Glomerular endothelial cell (primary cell): ENCODE measurements at regions not wholly inside any gene's neighbourhood (a gene's known extent, or its start where the extent isn't known, plus 50 kb on each side); places are given as distances from the start of the nearest gene placed in this dataset.

Experiments used
- DNase-seq: peaks from one replicate; pipeline ENCODE4 v3.0.0-alpha.2; 2011; ENCODE audit warnings: low read depth, low spot score; ENCODE audit errors: extremely low read depth

DNA sequence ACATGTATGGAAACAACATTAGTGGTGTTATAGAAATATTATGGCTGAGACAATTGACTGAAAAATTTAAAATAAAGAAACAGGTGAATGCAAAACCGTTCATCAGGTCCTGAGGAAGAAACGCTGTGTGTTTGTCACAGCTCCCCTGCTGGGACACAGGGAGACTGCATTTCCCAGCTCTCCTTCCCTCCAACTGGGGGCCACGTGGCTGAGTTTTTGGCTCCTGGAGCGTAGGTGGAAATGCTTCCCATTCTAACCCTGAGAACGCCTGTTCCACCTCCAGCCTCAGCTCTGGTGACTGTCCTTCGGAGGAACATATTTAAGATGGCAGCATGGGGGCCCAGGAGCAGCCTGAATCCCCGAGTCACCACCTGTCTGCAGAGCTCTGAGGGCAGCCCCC is 398.6 kb downstream of the BRD1 start:
- DNase-seq, result no peak

DNA sequence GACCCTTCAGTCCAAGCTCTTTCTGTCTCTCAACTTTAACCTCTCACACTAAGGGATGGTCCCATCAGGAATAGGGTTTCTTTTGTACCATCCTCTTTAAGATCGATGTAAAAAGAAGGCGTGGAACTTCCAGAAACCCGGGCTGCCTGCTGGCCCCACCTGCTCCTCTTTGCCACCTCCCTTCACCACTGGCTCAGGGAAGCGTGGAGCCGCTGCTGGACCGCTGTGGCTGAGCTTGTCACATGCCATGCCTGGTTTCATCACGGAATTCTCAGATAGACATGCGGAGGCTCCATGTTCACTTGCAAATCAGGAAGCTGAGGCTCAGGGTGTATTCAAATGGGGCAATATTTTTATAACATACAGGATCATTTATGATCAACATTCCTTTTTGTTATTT is 399.7 kb downstream of the BRD1 start:
- no peak for DNase-seq

DNA sequence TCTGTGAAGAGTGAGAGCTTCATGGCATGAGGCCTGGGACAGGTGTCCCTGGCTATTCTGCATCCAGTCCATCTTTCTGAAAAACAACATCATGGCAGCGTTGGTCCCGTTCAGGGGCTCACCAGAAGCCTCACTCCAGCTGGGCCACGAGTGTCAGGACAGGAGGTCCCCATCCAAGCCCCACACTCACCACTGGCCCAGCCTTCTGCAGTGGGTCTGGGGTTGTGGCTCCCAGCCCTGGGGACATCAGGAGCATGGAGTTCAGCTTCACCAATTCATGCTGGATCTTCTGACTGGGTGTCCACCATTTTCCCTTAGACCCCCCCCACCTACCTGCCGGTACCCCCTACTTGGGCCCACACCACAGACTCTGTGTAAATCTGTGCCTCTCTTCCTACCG is 400.3 kb downstream of the BRD1 start:
- no peak for DNase-seq

DNA sequence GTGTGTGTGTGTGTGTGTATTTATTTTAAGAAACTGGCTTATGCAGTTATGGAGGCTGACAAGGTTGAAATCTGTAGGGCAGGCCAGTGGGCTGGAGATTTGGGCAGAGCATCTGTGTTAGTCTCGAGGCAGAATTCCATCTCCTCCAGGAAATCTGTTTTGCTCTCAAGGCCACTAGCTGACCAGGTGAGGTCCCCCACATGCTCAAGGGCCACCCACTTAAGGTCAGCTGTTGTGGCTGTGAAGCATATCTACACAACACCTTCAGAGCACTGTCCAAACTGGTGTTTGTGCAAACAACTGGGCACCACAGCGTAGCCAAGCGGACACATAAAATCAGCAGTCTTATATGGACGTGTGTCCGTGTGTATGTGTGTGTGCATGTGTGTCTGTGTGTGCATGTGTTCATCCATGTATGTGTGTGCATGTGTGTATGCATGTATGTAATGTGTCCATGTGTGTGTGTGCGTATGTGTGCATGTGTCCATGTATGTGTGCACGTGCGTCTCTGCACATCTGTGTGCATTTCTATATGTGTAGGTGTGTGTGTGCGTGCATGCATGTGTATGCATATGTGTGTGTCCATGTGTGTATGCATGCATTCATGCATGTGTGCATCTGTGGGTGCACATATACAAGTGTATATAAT is 400.9 kb downstream of the BRD1 start:
- DNase-seq, result no peak

DNA sequence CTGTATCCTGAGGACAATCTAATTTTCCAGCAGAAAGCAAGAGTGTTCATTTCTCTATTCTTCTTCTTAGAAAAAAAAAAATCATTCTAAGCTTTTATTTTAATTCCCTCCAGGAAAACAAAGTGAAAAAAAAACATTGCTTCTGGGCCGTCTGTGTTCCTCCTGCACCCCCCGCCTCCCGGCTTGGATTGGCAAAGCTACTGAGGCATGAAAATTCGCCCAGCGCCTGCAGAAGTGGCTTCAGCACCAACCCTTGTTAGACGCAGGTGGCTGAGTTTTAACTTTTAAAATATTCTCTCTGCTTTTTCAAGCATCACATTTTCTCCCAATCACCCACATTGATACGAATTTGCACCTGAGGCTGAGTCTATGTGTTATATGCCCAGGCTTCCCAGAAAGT is 401.6 kb downstream of the BRD1 start:
- no peak for DNase-seq

DNA sequence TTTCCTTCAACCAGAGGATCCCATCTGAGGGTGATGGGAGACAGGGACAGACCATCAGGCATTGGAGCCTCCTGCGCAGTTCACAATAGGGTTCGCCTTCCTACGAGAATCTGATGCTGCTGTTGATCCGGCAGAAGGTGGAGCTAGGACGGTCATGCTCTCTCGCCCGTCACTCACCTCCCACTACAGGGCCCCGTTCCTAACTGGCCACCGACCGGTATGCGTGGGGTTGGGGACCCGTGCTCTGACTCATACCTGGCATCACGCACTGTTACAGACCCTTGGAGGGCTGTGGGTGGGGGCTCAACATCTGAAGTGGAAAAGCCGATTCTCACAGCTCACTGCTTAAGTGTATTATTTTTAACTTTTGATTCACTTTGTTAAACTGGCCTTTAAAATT is 402.3 kb downstream of the BRD1 start:
- DNase-seq, result no peak

DNA sequence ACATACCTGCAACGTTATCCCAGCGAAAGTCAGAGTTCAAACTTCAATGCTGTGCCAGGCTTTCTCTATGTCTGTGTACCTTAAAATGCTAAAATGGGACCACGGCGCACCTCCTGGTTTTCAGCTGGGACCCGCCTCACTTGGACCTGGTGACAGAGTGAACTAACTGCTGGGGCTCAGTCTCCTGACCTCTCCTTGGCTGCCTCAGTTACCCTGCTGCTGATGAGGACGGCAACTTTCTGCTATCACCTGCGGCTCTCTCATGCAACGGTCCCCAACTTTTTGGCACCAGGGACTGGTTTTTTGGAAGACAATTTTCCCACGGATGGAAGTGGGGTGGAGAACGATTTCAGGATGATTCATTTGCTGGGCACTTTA is 402.8 kb downstream of the BRD1 start:
- no peak for DNase-seq

DNA sequence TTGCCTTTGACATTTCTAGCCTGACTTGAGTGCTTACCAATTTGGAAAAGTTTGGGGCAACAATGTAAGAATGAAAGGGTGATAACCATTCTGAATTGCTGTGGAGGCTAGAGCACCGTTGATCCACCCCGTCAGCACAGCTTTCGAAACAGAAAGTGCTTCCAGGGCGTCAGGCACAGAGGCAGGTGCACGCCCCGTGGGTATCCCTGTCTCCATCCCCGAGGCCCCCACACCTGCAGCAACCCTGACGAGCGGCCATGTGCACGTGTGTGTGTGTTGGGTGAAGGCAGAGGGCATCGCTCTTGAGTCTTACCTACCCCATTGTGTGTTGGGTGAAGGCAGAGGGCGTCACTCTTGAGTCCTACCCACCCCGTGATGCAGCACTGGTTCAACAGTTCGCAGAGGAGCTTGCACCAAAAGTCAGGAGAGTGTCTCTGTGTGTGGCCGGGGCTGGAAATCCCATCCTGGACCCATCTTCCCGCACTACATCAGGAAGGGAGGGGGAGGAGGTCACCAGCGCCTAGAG is 404.5 kb downstream of the BRD1 start:
- DNase-seq, result no peak

DNA sequence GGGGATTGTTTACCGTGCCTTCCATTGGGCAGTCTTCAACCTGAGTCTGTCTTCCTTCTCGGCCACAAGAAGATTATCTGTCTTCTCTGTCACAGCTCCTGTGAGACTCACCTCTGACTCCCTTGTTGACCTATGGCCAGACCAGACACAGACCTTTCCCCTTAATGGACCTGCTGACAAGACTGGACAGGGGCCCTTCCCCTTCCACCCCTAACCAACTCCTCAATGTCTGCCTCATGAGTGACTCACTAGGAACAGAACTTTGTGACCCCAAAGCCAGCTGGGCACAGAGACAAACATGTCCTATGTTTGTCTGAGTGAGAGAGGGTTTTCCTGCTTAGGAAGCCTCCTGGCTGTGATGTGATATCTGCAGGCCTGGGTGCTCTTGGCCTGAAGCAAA is 405.0 kb downstream of the BRD1 start:
- DNase-seq, result no peak

DNA sequence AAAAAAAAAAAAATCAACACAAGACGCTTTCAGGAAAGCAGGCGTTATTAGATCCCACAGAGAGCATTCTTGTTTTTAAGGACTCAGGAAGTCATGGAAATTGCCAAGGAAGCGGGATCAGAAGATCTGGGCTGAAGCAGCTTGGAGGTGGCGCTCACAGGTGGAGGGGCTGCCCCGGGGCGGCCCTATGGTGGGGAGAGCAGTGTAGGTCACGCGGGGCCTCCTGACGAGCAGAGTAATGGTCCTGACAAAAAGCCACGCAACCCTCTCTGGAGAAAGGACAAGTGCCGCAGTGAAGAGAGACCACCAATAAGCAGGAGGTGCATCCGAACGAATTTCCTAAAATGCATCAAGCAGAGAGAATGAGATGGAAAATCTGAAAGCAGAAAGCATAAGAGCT is 407.0 kb downstream of the BRD1 start:
- DNase-seq, result no peak

DNA sequence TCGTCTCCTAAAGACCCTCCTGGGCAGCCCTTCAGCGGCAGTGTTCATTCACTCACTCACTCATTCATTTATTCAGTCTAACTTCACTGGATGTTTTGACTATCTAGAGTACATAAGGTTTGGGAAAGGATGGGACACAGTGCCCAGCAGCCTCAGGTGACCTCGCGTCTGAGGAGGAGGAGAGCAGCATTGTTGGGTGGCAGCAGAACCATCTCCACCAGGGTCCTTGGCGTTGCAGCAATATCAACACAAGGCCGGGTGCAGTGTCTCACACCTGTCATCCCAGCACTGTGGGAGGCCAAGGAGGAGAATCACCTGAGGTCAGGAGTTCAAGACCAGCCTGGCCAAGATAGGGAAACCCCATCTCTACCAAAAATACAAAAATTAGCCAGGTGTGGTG is 408.0 kb downstream of the BRD1 start:
- no peak for DNase-seq

DNA sequence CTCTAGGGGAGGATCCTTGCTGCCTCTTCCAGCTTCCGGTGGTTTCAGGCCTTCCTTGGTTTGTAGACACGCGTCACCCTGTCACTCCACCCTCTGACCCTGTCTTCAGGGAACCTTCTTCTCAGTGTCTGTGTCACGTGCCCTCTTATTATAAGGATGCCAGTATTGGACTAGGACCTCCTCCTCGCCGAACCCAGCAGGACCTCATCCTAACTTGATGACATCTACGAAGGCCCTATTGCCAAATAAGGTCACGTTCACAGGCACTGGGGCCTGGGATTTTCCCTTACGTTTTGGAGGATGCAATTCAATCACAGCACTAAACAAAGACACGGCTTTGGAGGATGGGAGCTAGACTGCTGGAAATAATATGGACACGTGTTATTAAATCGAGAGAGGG is 408.7 kb downstream of the BRD1 start:
- DNase-seq, result no peak

DNA sequence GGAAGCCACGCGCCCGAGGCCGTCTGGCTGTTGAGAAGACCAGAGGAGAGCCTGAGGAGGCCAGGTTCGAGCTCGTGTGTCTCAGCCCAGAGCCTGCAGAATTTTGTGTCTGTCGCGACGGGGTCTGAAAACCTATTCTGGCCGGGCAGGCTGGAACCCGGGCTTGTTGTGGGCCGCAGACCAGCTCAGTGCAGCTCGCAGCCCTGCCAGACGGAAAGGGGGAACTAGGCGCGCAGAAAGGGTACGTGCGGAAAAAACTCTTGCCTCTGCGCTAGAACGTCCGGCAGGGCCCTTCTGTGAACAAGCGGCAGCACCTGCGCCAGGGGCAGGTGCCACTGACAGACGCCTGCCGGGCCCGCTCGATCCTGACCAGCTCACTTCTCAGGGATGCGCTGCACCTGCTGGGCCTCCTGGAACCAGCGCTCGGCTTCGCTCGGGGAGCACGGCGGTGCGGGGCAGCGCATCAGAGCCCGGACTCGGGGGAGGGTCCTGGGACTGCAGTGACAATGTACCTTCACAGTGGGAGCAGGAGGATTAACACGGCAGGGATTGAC is 409.3 kb downstream of the BRD1 start:
- DNase-seq, result no peak

DNA sequence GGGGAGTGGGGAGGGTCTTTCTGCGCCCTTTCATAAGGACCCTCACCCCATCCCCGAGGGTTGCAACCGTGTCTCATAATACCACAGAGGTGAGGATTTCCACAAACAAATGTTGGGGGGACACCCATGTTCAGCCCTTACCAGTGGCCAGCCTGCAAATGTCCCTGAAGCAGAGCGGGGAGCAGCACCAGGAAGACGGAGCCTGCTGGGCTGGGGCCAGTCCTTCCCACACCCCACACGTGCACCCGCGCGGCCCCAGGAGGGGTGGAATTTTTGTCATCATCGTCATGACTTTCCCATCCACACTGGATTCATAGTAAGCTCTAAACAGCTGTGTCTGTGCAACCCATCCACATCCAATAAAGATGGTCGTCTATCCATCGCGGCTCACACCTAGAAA is 409.8 kb downstream of the BRD1 start:
- DNase-seq, result no peak

DNA sequence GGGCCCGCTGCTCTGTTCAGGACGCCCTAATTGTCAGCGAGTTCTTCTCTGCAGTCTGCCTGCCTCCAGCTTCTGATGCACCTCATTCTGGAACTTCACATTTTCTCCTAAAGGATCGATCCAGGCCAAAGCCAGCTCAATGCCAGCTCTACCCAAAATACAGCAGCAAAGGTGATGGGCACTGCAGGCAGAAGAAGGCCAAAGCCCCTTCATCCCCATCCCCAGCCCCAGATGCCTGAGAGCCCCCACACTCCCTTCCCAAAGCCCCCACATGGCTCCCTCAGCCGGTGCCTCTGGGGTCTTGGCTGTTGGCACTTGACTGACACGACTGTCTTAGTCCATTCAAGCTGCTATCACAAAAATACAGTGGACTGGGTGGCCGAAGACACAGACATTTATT is 410.3 kb downstream of the BRD1 start:
- no peak for DNase-seq

DNA sequence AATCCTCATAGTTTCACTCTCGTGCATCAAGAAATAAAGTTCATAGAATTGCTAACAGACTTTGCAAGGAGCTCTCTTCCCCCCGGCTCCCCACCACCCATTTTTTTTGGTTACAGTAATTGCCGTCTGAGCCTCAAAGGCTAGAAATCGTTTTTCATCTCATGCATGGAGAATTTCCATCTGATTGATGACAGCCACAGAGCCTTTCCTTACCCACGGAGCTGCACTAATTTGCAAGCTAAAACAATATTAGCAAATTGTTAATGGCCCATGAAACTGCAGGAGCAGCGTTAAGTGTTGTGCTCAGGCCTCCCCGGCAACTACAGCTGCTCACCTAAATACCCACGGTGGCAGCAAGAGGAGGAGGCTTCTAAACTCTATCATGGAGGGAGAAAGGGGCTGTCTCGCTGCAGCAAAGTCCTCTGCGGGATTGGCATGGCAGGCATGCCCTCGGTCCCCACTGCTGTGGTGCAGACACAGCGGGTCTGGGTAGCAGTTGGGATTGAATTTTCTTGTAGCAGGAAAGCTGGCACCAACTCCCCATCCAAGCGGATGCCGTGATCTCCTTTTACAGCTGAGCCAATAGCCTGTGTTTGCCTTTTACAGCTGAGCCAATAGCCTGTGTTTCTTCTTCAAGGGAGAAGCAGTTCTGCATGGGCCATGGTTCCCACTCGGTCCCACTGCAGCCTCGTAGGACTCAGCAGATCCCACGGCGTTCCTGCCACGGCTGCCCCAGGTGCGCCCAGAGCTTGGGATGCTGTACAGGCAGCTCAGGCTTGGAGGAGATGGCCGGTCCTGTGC is 412.3 kb downstream of the BRD1 start:
- DNase-seq, result no peak

DNA sequence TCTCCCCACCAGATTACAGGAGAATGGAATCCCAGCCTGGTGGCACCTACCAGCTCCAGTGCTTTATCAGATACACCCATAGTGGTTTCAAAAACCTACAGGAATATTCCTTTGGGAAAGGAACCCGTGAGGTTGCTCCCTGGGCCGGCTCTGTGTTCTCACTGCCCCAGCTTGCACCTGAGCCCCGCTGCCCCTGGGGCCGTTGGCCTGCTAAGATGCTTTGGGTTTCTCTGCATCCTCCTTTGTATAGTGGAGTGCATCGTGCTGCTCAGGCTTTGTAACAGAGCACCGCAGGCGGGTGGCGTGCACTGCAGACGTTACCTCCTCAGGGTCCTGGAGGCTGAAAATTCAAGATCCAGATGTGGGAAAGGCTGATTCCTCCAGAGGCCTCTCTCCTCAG is 414.1 kb downstream of the BRD1 start:
- DNase-seq, result no peak

DNA sequence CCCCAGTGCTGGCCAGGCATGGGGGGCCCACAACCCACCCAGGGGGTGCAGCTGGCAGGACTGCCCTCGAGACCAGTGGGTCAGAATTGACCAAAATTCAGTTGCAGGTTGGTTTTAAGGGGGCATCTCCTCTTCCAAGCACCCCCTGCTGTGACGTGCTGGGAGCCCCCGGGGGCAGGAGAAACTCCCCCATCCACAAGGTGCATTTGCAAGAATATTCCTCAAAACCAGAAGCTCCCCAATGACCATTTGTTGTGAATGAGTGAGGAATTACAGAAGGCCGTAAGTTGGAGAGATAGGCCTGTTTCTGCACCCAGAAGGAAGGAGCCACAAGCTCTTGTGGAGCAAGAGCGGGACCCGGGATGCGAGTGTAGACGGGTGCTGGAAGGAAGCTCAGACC is 414.5 kb downstream of the BRD1 start:
- DNase-seq, result no peak

DNA sequence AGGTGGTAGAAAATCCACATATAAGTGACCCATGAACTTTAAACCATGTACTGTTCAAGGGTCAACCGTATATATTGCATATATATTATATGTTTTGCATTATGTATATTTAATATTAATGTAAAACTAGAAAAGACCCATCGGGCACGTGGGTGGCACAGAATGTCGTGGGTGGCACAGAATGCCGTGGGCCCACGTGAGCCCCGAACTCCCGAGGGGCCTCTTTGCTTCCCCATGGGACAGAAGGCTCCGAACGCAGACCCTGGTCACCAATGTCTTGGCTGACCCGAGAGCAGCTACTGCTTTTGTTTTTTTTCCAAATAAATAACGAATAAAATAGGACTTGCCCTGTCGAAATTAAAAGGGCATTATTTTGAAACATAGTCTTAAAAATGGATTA is 415.4 kb downstream of the BRD1 start:
- DNase-seq, result no peak

DNA sequence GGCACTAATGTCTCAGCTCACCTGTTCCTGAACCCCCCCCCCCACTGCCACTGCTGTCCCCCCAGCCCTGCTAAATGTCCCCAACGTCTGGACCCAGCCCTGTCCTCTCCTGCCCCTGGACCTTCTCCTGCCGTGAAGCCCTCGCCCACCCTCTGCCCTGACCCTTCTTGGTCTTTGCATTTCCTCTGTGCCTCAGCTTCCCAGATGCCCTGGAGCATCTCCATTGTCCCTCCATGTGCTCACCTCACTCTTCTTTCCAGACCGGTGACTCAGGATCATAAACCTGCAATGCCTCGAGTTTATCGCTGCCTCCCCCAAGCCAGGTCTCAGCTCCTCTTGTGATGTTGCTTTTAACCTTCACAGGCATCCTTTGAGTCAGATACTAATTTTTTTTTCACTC is 416.4 kb downstream of the BRD1 start:
- DNase-seq, result no peak

DNA sequence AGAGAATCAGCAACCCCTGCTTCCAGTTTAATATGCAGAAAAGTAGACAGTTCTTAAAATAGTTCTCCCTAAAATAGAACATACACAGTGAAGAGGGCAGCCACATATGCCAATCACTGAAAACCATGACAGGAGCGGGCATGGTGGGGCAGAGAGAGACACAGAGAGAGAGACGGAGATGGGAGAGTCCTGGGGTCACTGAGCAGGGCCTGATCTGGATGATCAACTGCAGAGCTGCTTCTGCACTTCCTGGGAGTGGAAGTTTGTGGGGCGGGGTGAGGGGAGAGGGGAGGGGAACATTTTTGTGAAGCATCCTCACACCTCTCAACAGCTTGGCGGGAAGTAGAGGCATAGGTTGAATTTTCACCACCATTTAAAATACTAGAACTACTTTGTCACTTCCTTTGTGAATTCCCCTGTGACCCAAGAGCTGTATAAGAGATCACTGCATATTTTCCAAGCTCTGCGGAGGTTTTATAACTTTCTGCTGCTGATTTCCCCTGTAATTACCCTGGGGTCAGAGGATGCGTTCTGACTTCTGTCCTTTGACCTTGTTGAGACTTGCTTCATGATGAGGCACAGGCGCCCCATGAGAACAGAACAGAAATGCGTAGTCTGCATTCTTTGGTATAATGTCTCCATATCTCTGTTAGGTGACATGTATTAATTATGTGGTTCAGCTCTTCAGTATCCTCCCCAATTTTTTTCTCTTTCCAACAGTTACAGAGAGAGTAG is 419.4 kb downstream of the BRD1 start:
- DNase-seq, result no peak
